Stomach smooth muscle (tissue), 2 donors: ENCODE measurements at regions not wholly inside any gene's neighbourhood (a gene's known extent, or its start where the extent isn't known, plus 50 kb on each side); places are given as distances from the start of the nearest gene placed in this dataset.
"Not testable (repeated sequence)": the region's sequence is repeated elsewhere in the genome, so short reads cannot be mapped to it uniquely, and the experiment has no call there.

Experiments used
- H3K27ac ChIP-seq: one replicate; pipeline ENCODE4 v1.7.0; 2013; ENCODE audit warnings: mild to moderate bottlenecking, low read length, inconsistent platforms
- H3K27me3 ChIP-seq, 2 donors: one replicate each; pipeline ENCODE4 v1.7.0; 2013; ENCODE audit warnings: low read length in 2 of 2; ENCODE audit not compliant: insufficient read depth in 2 of 2, control insufficient read depth in 1 of 2
- H3K36me3 ChIP-seq, 2 donors: one replicate each; pipeline ENCODE4 v1.7.0; 2013; ENCODE audit warnings: low read length in 2 of 2; ENCODE audit not compliant: control insufficient read depth in 2 of 2, insufficient read depth in 2 of 2
- H3K4me1 ChIP-seq: one replicate; pipeline ENCODE4 v1.7.0; 2013; ENCODE audit warnings: low read length; ENCODE audit not compliant: control insufficient read depth, insufficient read depth
- H3K4me3 ChIP-seq, 2 donors: one replicate each; pipeline ENCODE4 v1.7.0; 2013; ENCODE audit warnings: low read length in 2 of 2
- H3K9ac ChIP-seq, 2 donors: one replicate each; pipeline ENCODE4 v1.7.0; 2013; ENCODE audit warnings: low read length in 2 of 2, mild to moderate bottlenecking in 1 of 2
- H3K9me3 ChIP-seq, 2 donors: one replicate each; pipeline ENCODE4 v1.7.0; 2013; ENCODE audit warnings: low read length in 2 of 2; ENCODE audit not compliant: control insufficient read depth in 2 of 2
- donor health status: healthy.
- donor health status: Pancreatic carcinoma.

- Histone ChIP-seq H3K4me1 (no peaks in the 10 kb centered on the region), H3K27me3 (no peaks in the 10 kb centered on the region), H3K4me3 (no peak overlapping the region), H3K27ac (no peak overlapping the region), H3K9ac (no peak overlapping the region), H3K9me3 (no peaks in the 10 kb centered on the region), H3K36me3 (no peaks in the 10 kb centered on the region)
These were observed 312.8 kb downstream of the OMA1 start for GRCh38 chr1:58233729-58234128.

GRCh38 chr1:58231204-58231603, 315.3 kb downstream of the OMA1 start:
- Histone ChIP-seq H3K9ac (no peak overlapping the region), H3K27ac (no peak overlapping the region), H3K27me3 (no peaks in the 10 kb centered on the region), H3K4me1 (no peaks in the 10 kb centered on the region), H3K9me3 (no peaks in the 10 kb centered on the region), H3K36me3 (no peaks in the 10 kb centered on the region), H3K4me3 (no peak overlapping the region)

GRCh38 chr1:58227604-58228003, 318.9 kb downstream of the OMA1 start:
- no peak overlapping the region for H3K27ac ChIP-seq
- no peaks in the 10 kb centered on the region for H3K4me1 ChIP-seq
- H3K36me3 ChIP-seq = no peaks in the 10 kb centered on the region

GRCh38 chr1:58223522-58223921, 323.0 kb downstream of the OMA1 start:
- Histone ChIP-seq H3K36me3 (no peaks in the 10 kb centered on the region), H3K4me1 (no peaks in the 10 kb centered on the region), H3K27me3 (no peaks in the 10 kb centered on the region), H3K9me3 (no peaks in the 10 kb centered on the region), H3K4me3 (no peak overlapping the region), H3K9ac (no peak overlapping the region), H3K27ac (no peak overlapping the region)

More at GRCh38 chr1:58227604-58228003, 318.9 kb downstream of the OMA1 start:
- Histone ChIP-seq H3K4me3 (no peak overlapping the region), H3K9ac (no peak overlapping the region), H3K9me3 (no peaks in the 10 kb centered on the region), H3K27me3 (no peaks in the 10 kb centered on the region)

- H3K27ac ChIP-seq = no peak overlapping the region
- H3K4me3 ChIP-seq = no peak overlapping the region
- H3K36me3 ChIP-seq = no peaks in the 10 kb centered on the region
- no peaks in the 10 kb centered on the region for H3K27me3 ChIP-seq
- no peaks in the 10 kb centered on the region for H3K4me1 ChIP-seq
- H3K9me3 ChIP-seq = no peaks in the 10 kb centered on the region
- H3K9ac ChIP-seq = no peak overlapping the region
These were observed 325.6 kb downstream of the OMA1 start for GRCh38 chr1:58220836-58221472.

GRCh38 chr1:58216169-58216568, 330.4 kb downstream of the OMA1 start:
- not testable (repeated sequence) for H3K9me3 ChIP-seq, H3K27me3 ChIP-seq, H3K4me3 ChIP-seq, H3K9ac ChIP-seq, H3K36me3 ChIP-seq, H3K4me1 ChIP-seq, H3K27ac ChIP-seq

- H3K36me3 ChIP-seq = no peaks in the 10 kb centered on the region
- no peaks in the 10 kb centered on the region for H3K27me3 ChIP-seq
- no peak overlapping the region for H3K9ac ChIP-seq
- no peaks in the 10 kb centered on the region for H3K4me1 ChIP-seq
- no peak overlapping the region for H3K4me3 ChIP-seq
- H3K9me3 ChIP-seq = no peaks in the 10 kb centered on the region
- no peak overlapping the region for H3K27ac ChIP-seq
These were observed 331.9 kb downstream of the OMA1 start for GRCh38 chr1:58214674-58215073.

- no peaks in the 10 kb centered on the region for H3K36me3 ChIP-seq
- H3K9me3 ChIP-seq = no peaks in the 10 kb centered on the region
- no peak overlapping the region for H3K9ac ChIP-seq
- H3K4me1 ChIP-seq = no peaks in the 10 kb centered on the region
- no peaks in the 10 kb centered on the region for H3K27me3 ChIP-seq
- no peak overlapping the region for H3K4me3 ChIP-seq
- no peak overlapping the region for H3K27ac ChIP-seq
These were observed 334.7 kb downstream of the OMA1 start for GRCh38 chr1:58211869-58212268.

- Histone ChIP-seq H3K4me1 (no peaks in the 10 kb centered on the region), H3K4me3 (no peak overlapping the region), H3K9ac (no peak overlapping the region), H3K27ac (no peak overlapping the region), H3K36me3 (no peaks in the 10 kb centered on the region), H3K9me3 (no peaks in the 10 kb centered on the region), H3K27me3 (no peaks in the 10 kb centered on the region)
These were observed 337.0 kb downstream of the OMA1 start for GRCh38 chr1:58209575-58209974.

- H3K27ac ChIP-seq = no peak overlapping the region
- H3K4me1 ChIP-seq = no peaks in the 10 kb centered on the region
- no peaks in the 10 kb centered on the region for H3K9me3 ChIP-seq
- H3K27me3 ChIP-seq = no peaks in the 10 kb centered on the region
- no peak overlapping the region for H3K4me3 ChIP-seq
- H3K9ac ChIP-seq = no peak overlapping the region
- H3K36me3 ChIP-seq = no peaks in the 10 kb centered on the region
These were observed 339.8 kb downstream of the OMA1 start for GRCh38 chr1:58206749-58207148.

GRCh38 chr1:58204284-58204683, 342.2 kb downstream of the OMA1 start:
- H3K27ac ChIP-seq = no peak overlapping the region
- H3K9ac ChIP-seq = no peak overlapping the region
- no peaks in the 10 kb centered on the region for H3K4me1 ChIP-seq
- H3K4me3 ChIP-seq = no peak overlapping the region
- no peaks in the 10 kb centered on the region for H3K36me3 ChIP-seq
- H3K27me3 ChIP-seq = no peaks in the 10 kb centered on the region
- H3K9me3 ChIP-seq = no peaks in the 10 kb centered on the region
